ENCODE measurements at regions not wholly inside any gene's neighbourhood (a gene's known extent, or its start where the extent isn't known, plus 50 kb on each side); places are given as distances from the start of the nearest gene placed in this dataset.

DNA sequence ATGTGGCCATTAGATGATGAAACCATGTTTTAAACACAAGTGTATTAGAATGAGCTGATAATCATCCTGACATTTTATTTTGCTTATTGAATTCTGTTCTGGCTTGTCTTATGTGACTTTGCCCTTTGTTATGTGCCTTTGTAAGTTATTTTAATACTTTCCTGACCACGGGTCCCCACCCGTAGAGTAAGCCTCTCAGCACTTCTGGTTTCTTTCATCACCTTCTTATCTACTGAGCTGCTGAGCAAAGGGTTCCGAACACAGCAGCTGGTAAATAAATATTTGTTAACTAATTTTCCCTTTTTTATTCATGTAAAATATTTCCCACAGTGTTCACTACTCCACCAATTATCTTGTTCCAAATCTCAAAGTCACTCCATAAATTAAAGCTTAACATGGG is 1115.3 kb downstream of the SORCS3 start (continued):
- TF ChIP-seq, protein P1, sequence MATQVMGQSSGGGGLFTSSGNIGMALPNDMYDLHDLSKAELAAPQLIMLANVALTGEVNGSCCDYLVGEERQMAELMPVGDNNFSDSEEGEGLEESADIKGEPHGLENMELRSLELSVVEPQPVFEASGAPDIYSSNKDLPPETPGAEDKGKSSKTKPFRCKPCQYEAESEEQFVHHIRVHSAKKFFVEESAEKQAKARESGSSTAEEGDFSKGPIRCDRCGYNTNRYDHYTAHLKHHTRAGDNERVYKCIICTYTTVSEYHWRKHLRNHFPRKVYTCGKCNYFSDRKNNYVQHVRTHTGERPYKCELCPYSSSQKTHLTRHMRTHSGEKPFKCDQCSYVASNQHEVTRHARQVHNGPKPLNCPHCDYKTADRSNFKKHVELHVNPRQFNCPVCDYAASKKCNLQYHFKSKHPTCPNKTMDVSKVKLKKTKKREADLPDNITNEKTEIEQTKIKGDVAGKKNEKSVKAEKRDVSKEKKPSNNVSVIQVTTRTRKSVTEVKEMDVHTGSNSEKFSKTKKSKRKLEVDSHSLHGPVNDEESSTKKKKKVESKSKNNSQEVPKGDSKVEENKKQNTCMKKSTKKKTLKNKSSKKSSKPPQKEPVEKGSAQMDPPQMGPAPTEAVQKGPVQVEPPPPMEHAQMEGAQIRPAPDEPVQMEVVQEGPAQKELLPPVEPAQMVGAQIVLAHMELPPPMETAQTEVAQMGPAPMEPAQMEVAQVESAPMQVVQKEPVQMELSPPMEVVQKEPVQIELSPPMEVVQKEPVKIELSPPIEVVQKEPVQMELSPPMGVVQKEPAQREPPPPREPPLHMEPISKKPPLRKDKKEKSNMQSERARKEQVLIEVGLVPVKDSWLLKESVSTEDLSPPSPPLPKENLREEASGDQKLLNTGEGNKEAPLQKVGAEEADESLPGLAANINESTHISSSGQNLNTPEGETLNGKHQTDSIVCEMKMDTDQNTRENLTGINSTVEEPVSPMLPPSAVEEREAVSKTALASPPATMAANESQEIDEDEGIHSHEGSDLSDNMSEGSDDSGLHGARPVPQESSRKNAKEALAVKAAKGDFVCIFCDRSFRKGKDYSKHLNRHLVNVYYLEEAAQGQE (IDR thresholded peaks at IDR 0.05; ENCODE audit: unreplicated experiment), result no peak
- no peak for TF ChIP-seq EZH2 (IDR thresholded peaks at IDR 0.05; ENCODE audit: low read depth, unreplicated experiment)
- TF ChIP-seq NANOG (IDR thresholded peaks at IDR 0.05; ENCODE audit: borderline replicate concordance), result no peak
- TF ChIP-seq ZNF331 (CRISPR knock-in tag; IDR thresholded peaks at IDR 0.05; ENCODE audit: low read depth), result no peak

DNA sequence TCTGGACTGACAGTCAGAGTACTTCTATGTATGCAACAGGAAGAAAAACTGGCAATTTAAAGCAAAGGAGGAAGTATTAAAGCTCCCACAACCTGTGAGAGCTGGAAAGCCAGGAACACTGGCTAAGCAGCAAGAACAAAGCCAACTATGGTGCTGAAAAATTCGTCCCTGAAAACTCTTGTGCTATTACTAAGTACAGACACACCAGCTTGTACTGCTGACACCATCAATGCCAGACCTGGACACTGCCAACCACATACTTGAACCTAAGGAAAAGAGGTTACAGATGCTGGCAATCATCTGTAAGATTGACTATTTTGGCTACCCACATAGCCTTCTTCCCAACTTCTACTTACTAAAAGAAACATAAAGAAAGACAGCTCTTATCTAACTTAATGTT is 1110.6 kb downstream of the SORCS3 start:
- no peaks in the 10 kb centered on the region for H3F3A ChIP-seq (replicated peaks; ENCODE audit: low read depth)
- H3K4me2 ChIP-seq, result no peak overlapping the region
- no peaks in the 10 kb centered on the region for H3K9me2 ChIP-seq (ENCODE audit: insufficient read depth)
- H3K36me3 ChIP-seq (ENCODE audit: insufficient read depth), result no peaks in the 10 kb centered on the region
- Mint-ChIP-seq H3K27ac (no peak overlapping the region), H3K36me3 (ENCODE audit: low read depth) (no peaks in the 10 kb centered on the region), H3K4me1 (peaks cover 11% of the 10 kb centered on the region; the same call in 2 of the 3 replicates), H3K9me3 (no peaks in the 10 kb centered on the region), H3K27me3 (ENCODE audit: insufficient read depth, low read depth, poor library complexity) (no peaks in the 10 kb centered on the region), H3K4me3 (no peak overlapping the region)
- no peak overlapping the region for H3K27ac ChIP-seq (ENCODE audit: low read depth)
- no peaks in the 10 kb centered on the region for H3K79me2 ChIP-seq (replicated peaks; ENCODE audit: insufficient read depth)
- peaks cover 7% of the 10 kb centered on the region for H3K4me1 ChIP-seq (ENCODE audit: insufficient read depth)
- H3K4me3 ChIP-seq, result no peak overlapping the region
- no peak for DNase-seq (ENCODE audit: low spot score)
- no peak for TF ChIP-seq EZH2 (IDR thresholded peaks at IDR 0.05; ENCODE audit: low read depth, unreplicated experiment)
- no peak for TF ChIP-seq EZH2phosphoT487 (IDR thresholded peaks at IDR 0.05; ENCODE audit: unreplicated experiment)
- no peak for TF ChIP-seq ZNF331 (CRISPR knock-in tag; IDR thresholded peaks at IDR 0.05; ENCODE audit: low read depth)
- no peak for TF ChIP-seq NANOG (IDR thresholded peaks at IDR 0.05; ENCODE audit: borderline replicate concordance)
- TF ChIP-seq CREB1 (CRISPR knock-in tag; IDR thresholded peaks at IDR 0.05; ENCODE audit: low read depth), result no peak
- TF ChIP-seq POLR2AphosphoS5 (IDR thresholded peaks at IDR 0.05; ENCODE audit: low read depth), result no peak
- TF ChIP-seq, protein P2, sequence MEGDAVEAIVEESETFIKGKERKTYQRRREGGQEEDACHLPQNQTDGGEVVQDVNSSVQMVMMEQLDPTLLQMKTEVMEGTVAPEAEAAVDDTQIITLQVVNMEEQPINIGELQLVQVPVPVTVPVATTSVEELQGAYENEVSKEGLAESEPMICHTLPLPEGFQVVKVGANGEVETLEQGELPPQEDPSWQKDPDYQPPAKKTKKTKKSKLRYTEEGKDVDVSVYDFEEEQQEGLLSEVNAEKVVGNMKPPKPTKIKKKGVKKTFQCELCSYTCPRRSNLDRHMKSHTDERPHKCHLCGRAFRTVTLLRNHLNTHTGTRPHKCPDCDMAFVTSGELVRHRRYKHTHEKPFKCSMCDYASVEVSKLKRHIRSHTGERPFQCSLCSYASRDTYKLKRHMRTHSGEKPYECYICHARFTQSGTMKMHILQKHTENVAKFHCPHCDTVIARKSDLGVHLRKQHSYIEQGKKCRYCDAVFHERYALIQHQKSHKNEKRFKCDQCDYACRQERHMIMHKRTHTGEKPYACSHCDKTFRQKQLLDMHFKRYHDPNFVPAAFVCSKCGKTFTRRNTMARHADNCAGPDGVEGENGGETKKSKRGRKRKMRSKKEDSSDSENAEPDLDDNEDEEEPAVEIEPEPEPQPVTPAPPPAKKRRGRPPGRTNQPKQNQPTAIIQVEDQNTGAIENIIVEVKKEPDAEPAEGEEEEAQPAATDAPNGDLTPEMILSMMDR (conservative IDR thresholded peaks at IDR 0.05; ENCODE audit: low read depth in 2 of 2), result no peak
- TF ChIP-seq, protein P3, sequence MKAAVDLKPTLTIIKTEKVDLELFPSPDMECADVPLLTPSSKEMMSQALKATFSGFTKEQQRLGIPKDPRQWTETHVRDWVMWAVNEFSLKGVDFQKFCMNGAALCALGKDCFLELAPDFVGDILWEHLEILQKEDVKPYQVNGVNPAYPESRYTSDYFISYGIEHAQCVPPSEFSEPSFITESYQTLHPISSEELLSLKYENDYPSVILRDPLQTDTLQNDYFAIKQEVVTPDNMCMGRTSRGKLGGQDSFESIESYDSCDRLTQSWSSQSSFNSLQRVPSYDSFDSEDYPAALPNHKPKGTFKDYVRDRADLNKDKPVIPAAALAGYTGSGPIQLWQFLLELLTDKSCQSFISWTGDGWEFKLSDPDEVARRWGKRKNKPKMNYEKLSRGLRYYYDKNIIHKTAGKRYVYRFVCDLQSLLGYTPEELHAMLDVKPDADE (IDR thresholded peaks at IDR 0.05), result no peak
- no peaks in the 10 kb centered on the region for H3K27me3 ChIP-seq (ENCODE audit: insufficient read depth)
- ATAC-seq, result no peak
- H2AFZ ChIP-seq, result no peak overlapping the region
- no peaks in the 10 kb centered on the region for H4K20me1 ChIP-seq (replicated peaks; ENCODE audit: insufficient read depth)

All from GM23338 (cell line).